AG04450 (cell line): ENCODE measurements at regions not wholly inside any gene's neighbourhood (a gene's known extent, or its start where the extent isn't known, plus 50 kb on each side); places are given as distances from the start of the nearest gene placed in this dataset.
"Not testable (repeated sequence)": the region's sequence is repeated elsewhere in the genome, so short reads cannot be mapped to it uniquely, and the experiment has no call there.

Experiments used
- CTCF ChIA-PET: fragments of 300-600, 350-600 bp; formaldehyde crosslinking; extraction: SDS; loops from one replicate; lab custom pipeline; 2022; ENCODE audit warnings: antibody characterized with exemption, inconsistent platforms; lab: Charles Lee
- POLR2A ChIA-PET: fragments of 350-600 bp; formaldehyde crosslinking; extraction: SDS; loops from one replicate; lab custom pipeline; 2021; ENCODE audit warnings: antibody characterized with exemption, inconsistent platforms; lab: Yijun Ruan, JAX
- DNase-seq: peaks from one replicate; pipeline ENCODE4 v3.0.0-alpha.2; 2011; ENCODE audit warnings: low read depth, low spot score
- H3K27ac ChIP-seq: one replicate; pipeline ENCODE4 v1.5.1; 2012; ENCODE audit warnings: low read depth, low read length, control low read depth
- H3K27me3 ChIP-seq: one replicate; pipeline ENCODE4 v1.6.0; 2012; ENCODE audit warnings: low read length; ENCODE audit not compliant: control insufficient read depth, insufficient read depth
- H3K4me3 ChIP-seq: 2 replicates; pipeline ENCODE4 v1.5.1; 2011; ENCODE audit warnings: mild to moderate bottlenecking, low read depth, low read length, control low read depth
- H3K9me3 ChIP-seq: 2 replicates; pipeline ENCODE4 v1.5.1; 2012; ENCODE audit warnings: low read length; ENCODE audit not compliant: control insufficient read depth, insufficient read depth
- CTCF ChIP-seq: IDR thresholded peaks from 2 replicates; pipeline ENCODE4 v1.5.1; 2011; ENCODE audit warnings: low read depth, low read length, control low read depth, inconsistent platforms

GRCh38 chr5:53260446-53260845 is 150.9 kb upstream of the MOCS2 start:
- Histone ChIP-seq H3K4me3 (no peak overlapping the region), H3K27me3 (no peaks in the 10 kb centered on the region), H3K9me3 (no peaks in the 10 kb centered on the region; the same call in 1 of the 2 replicates), H3K27ac (no peak overlapping the region)
- no peak for DNase-seq
- POLR2A ChIA-PET, result no interaction called here
- TF ChIP-seq CTCF, result no peak
- CTCF ChIA-PET, result interaction anchor here (1.1 to 1.2 kb wide), 2 partner anchors 221 to 974 kb away, joined by 3 read pairs; no protein-coding TSS in a partner anchor

- no peaks in the 10 kb centered on the region for H3K27me3 ChIP-seq
- no peaks in the 10 kb centered on the region; the same call in 1 of the 2 replicates for H3K9me3 ChIP-seq
- TF ChIP-seq CTCF, result no peak
- CTCF ChIA-PET, result interaction anchor here (0.9 to 1.2 kb wide), 4 partner anchors 220 to 973 kb away, joined by 3 to 4 read pairs (median 3); no protein-coding TSS in a partner anchor
- no peak overlapping the region for H3K27ac ChIP-seq
- H3K4me3 ChIP-seq, result no peak overlapping the region
- POLR2A ChIA-PET, result no interaction called here
- no peak for DNase-seq
These were observed 151.7 kb upstream of the MOCS2 start for GRCh38 chr5:53261245-53261644.

- Histone ChIP-seq H3K9me3 (no peaks in the 10 kb centered on the region; the same call in 1 of the 2 replicates), H3K4me3 (no peak overlapping the region), H3K27ac (no peak overlapping the region), H3K27me3 (no peaks in the 10 kb centered on the region)
- ChIA-PET POLR2A (no interaction called here), CTCF (interaction anchor here (0.7 to 2.1 kb wide), 22 partner anchors 8 to 974 kb away, joined by 3 to 15 read pairs (median 4); partner anchors contain the start of gene NDUFS4)
- TF ChIP-seq CTCF, result peak; percentile 71
- no peak for DNase-seq
These were observed 152.9 kb upstream of the MOCS2 start for GRCh38 chr5:53262348-53262970.

GRCh38 chr5:53263151-53263550 is 153.6 kb upstream of the MOCS2 start:
- no peak overlapping the region for H3K4me3 ChIP-seq
- H3K27ac ChIP-seq, result no peak overlapping the region
- no peaks in the 10 kb centered on the region for H3K27me3 ChIP-seq
- DNase-seq, result no peak
- H3K9me3 ChIP-seq, result peaks cover under 1% of the 10 kb centered on the region
- CTCF ChIA-PET, result interaction anchor here (0.7 to 2.1 kb wide), 17 partner anchors 12 to 973 kb away, joined by 3 to 15 read pairs (median 4); no protein-coding TSS in a partner anchor
- TF ChIP-seq CTCF, result no peak
- POLR2A ChIA-PET, result no interaction called here

GRCh38 chr5:53265043-53265442 is 155.5 kb upstream of the MOCS2 start:
- ChIA-PET CTCF (no interaction called here), POLR2A (no interaction called here)
- no peak overlapping the region for H3K4me3 ChIP-seq
- TF ChIP-seq CTCF, result no peak
- no peak overlapping the region for H3K27ac ChIP-seq
- no peaks in the 10 kb centered on the region for H3K27me3 ChIP-seq
- peaks cover 5% of the 10 kb centered on the region for H3K9me3 ChIP-seq
- DNase-seq, result no peak

GRCh38 chr5:53268241-53268640 is 158.7 kb upstream of the MOCS2 start:
- H3K4me3 ChIP-seq, DNase-seq, CTCF ChIA-PET, H3K27ac ChIP-seq, H3K9me3 ChIP-seq, POLR2A ChIA-PET, H3K27me3 ChIP-seq: not testable (repeated sequence)
